Activated naive CD4-positive, alpha-beta T cell treated with Interleukin-2 at 50 U/mL for 16 hours (primary cell): ENCODE measurements at regions not wholly inside any gene's neighbourhood (a gene's known extent, or its start where the extent isn't known, plus 50 kb on each side); places are given as distances from the start of the nearest gene placed in this dataset.
"Not testable (repeated sequence)": the region's sequence is repeated elsewhere in the genome, so short reads cannot be mapped to it uniquely, and the experiment has no call there.

Experiments used
- DNase-seq: peaks from one replicate; pipeline ENCODE4 v3.0.0-alpha.2; 2020

DNA sequence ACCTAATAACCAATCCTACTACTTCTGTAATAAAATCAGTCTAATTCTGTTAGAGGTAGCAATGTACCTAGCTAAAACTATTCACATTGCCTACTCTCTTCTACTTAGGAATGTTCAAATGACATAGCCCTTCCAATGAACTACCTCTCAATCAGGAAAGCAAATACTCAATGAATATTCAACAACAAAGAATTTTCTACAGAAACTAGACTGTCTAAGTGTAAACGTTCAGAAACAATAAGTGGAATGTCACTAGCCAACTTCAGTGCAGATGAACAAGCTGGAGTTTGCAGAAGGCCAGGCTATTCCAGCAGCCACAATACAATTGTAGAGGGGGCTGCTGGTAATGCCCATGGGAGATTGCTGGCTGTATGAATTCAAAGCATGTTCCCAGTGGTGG, 743.2 kb upstream of the CDH10 start:
- DNase-seq: no peak

- no peak for DNase-seq
Measured at GRCh38 chr5:25362799-25363198, 718.0 kb upstream of the CDH10 start.

DNA sequence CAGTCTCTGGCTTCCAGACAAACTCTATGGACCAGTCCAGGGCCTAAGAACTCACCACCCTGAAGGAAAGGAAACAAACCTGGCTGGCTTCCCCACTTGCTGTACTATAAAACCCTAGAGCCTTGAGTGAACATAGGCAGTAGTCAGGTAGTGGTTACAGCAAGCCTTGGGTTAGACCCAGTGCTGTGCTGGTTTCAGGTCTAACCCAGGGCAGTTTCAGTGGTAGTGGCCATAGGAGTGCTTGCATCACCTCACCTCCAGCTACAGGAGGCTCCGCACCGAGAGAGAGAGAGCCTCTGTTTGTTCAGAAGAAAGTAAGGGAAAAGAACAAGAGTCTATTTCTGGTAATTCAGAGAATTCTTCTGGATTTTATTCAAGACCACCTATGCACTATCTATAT, 714.1 kb upstream of the CDH10 start:
- DNase-seq: no peak

DNA sequence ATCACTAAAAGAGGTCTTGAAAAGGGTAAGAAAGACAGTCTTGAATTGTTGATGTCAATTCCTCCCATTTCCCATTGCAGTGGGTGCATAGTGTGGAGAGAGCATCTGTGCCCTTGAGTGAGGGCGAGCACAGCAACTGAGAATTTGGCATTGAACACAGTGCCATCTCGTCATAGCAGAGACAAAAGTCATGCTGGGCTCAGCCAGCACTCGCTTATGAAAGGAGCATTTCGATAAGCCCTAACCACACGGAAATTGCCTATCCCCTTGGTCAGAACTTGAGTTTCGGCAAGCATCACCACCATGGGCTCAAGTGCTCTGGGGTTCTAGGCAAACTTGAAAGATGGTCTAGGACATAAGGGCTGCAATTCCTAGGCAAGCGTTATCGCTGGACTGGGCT, 712.8 kb upstream of the CDH10 start:
- no peak for DNase-seq

DNA sequence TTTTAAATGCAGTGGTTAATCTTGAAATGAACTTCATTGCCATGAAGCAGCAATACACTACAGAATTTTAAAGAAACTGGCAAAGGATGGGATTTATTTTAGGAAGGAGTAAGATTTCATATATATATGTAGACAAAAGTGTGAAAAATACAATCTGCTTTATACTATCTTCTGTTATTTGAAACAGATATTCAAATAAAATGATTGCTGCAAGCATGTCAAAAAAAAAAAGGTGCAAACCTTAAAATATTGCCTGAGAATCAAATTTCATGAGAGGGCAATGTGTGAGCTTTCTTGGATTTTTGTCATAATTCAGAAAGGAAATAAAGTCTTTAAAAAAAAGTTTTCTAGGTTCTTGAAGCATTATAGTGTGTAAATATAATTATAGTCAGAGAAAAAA, 705.0 kb upstream of the CDH10 start:
- no peak for DNase-seq

DNA sequence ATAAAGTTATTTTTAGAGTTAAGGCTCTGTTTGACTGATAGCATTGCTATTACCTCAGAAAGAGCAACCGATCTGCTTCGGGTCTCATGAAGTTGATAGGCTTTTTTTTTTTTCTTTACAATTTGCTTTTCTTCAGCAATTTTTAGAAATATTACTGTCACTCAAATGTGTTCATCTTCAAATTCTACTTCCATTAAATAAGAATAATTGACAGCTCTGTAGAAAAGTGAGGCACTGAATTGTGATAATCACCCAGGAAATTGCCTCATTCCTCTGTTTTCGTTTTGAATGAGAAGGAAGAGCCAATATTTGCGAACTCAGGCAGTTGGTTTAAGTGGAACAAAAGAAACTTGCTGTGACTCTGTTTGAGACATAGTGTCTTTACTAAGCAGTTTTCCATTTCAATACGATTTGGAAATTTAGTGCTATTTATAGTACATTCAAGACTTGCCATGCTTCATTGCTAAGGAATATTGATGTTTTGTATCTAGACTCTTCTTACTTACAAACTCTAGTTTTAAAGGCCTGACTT, 700.5 kb upstream of the CDH10 start:
- DNase-seq: no peak

- no peak for DNase-seq
Measured at GRCh38 chr5:25339541-25339940, 694.8 kb upstream of the CDH10 start.

GRCh38 chr5:25334350-25334749, 689.6 kb upstream of the CDH10 start:
- no peak for DNase-seq

DNA sequence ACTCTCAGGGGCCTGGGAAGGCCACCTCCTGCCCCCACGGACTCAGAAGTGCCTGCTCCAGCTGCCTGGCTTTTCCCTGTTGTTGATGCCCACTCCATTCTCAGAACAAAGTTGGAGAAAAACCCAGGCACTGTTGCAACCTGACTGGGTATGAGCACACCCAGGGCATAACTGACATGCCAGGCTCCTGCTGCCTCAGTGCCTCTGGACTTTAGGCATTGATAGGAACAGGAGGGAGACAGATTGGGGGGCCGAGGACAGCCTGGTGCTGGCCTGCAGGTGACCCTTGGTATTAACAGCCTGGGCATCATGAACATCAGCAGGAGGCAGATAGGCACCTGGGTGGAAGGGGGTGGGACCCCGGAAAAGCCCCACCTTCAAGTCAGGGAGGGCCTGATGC, 685.9 kb upstream of the CDH10 start:
- no peak for DNase-seq

- DNase-seq: no peak
Measured at GRCh38 chr5:25327172-25327571, 682.4 kb upstream of the CDH10 start.

DNA sequence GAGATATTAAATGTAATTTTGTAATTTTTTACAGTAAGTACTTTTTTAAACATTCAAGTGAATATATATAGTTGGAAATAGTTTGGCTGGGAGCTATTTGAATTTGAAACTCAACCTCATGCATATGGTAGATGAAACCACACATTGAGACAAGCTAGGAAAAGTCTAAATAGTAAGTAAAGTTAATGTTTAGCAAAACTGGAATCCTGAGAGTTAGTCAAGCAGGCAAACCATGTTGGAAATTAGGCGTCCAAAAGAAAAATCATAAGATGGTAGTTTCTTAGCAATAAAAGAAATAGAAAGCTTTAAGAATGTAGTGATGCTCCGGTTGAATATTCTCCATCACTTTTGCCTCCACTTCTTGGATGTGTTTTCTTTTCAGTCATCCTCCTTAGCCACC, 657.1 kb upstream of the CDH10 start:
- DNase-seq: no peak

DNA sequence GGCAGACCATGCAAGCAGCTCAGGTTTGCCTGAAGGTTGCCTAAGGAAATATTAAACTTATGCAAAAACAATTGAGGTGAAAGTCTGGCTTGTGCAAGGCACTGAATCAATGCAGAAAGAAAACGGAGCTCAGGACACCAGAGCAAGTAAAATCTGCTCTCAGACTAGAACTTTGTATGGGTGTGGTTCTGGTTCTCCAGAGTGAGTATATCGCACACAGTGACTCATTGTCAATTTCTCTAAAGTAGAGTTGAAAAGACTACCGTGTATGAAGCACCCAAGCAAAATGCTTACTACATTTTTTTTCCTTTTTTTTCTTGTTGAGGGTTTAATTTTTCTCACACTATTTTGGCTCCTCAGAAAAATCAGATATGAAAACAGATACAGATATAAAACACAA, 650.3 kb upstream of the CDH10 start:
- DNase-seq: no peak

GRCh38 chr5:25289766-25290165, 645.0 kb upstream of the CDH10 start:
- not testable (repeated sequence) for DNase-seq

DNA sequence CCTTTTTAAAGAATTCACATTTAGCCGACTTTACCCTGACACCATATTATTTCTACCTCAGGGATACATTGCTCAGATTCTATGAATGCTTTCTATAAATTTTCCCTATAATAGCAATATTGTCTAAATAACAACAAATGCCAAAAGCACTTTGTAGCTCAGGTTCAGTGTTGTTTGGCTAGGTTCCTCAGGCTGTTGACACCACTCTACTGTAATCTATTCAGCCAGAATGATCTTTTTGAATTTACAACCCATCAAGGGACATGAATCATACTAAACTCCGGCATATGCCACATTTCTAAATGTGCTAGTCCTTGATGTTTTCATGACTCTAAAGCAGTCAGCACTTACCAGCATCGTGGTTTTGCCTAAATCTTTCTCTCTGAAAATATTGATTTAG, 641.5 kb upstream of the CDH10 start:
- DNase-seq: no peak

GRCh38 chr5:25285136-25285535, 640.4 kb upstream of the CDH10 start:
- no peak for DNase-seq

- not testable (repeated sequence) for DNase-seq
Measured at GRCh38 chr5:25263507-25263906, 618.7 kb upstream of the CDH10 start.

DNA sequence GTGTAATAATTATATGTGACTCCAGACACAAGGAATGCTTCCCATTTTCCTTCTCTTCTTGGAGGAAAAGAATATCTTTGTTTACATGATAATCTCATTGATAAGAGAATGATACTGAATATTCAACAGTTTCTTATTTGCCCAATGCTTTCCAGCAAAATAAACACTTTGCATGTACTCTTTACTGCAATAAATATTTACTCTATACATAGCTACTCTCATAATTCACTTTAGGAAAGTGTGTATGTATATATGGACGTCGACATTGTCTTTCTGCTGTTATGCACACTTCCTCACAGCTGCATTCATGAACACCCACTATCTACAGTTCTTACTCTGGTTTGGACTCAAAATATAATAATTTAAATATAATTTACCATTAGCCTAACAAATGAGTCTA, 617.4 kb upstream of the CDH10 start:
- no peak for DNase-seq

GRCh38 chr5:25255128-25255527, 610.4 kb upstream of the CDH10 start:
- no peak for DNase-seq

GRCh38 chr5:25241981-25242380, 597.2 kb upstream of the CDH10 start:
- DNase-seq: no peak

DNA sequence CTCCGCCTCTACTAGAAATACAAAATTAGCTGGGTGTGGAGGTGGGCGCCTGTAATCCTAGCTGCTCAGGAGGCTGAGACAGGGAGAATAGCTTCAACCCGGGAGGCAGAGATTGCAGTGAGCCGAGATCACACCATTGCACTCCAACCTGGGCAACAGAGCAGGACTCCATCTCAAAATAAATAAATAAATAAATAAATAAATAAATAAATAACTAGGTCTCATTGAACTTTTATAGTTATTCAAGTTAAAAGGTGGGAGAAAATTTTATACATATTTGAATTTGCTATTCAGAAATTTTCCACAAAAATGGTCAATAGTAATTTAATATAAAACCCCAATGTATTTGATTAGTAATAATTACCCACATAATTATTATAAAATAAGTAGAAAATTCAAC, 593.9 kb upstream of the CDH10 start:
- DNase-seq: not testable (repeated sequence)

GRCh38 chr5:25224316-25224982, 579.7 kb upstream of the CDH10 start:
- DNase-seq: no peak

- not testable (repeated sequence) for DNase-seq
Measured at GRCh38 chr5:25199902-25200301, 555.1 kb upstream of the CDH10 start.

DNA sequence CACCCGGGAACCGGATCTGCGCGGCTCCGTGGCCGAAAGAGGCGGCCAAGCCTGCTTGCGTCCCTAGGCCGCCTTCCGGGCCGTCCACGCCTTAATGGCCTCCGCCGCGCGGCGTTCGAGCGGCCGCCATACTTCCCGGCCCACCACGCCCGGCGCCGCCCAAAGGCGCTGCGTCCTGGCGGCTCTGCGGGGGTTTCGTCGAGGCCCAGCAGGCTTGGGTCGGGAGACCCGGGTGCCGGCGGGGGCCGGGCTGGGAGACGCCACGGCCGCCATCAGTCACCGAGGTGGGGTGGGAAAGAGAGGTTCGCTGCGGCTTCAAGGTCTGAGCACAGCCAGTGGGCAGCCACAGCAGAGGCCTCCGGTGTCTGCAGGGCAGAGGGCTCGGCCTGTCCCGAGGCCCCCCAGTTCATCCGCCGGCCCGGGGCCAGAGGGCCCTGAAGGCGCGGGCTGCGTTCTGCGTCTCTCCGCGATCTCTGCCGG, 545.8 kb upstream of the CDH10 start:
- DNase-seq: no peak

DNA sequence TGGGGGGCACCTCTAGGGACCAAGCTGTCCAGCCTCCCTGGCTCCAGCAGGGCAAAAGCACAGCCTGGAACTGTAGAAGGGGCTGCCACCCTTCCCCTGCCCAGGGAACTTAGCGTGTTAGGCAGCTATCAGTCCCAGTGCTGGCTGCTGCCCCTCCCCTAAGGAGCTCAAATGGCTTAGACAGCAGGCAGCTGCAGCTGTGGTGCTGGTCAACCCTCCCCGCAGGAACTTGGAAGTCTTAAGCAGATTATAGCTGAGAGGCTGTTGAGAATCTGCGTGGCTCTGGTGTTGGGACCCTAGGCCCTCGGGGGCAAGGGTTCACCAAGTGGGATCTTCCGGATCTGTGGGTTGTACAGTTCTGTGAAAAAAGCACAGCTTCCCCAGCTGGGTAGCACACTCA, 536.5 kb upstream of the CDH10 start:
- no peak for DNase-seq

GRCh38 chr5:25162616-25163015, 517.8 kb upstream of the CDH10 start:
- DNase-seq: not testable (repeated sequence)
